ENCODE measurements at regions not wholly inside any gene's neighbourhood (a gene's known extent, or its start where the extent isn't known, plus 50 kb on each side); places are given as distances from the start of the nearest gene placed in this dataset.
"Not testable (repeated sequence)": the region's sequence is repeated elsewhere in the genome, so short reads cannot be mapped to it uniquely, and the experiment has no call there.

- H3K4me3 ChIP-seq (ENCODE audit: low read length), result no peak overlapping the region
- no peak for DNase-seq (ENCODE audit: low read depth, low spot score)
These were observed 983.7 kb downstream of the GATA3 start for GRCh38 chr10:9038146-9038714.

DNA sequence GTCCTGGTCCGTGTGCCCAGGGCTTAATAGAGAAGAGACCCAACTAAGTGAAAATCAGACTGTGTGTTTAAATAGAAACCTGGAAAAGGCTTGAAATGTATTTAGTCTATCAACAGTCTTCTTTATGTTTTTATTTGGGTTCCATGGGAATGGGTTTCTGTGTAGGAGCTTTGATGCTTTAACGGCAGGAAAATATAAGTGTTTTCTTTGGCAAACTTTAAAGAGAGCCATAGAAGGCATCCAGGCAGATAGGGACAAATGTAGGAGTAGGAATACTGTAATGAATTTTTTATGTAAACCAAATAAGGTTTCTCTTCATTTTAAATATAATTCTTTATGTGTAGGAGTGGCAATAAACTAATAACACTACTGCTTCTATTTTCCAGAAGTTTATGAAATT lies 989.0 kb downstream of the GATA3 start:
- no peak for DNase-seq (ENCODE audit: low read depth, low spot score)
- H3K4me3 ChIP-seq (ENCODE audit: low read length), result no peak overlapping the region

GRCh38 chr10:9045311-9045710 lies 990.8 kb downstream of the GATA3 start:
- H3K4me3 ChIP-seq (ENCODE audit: low read length), result no peak overlapping the region
- DNase-seq (ENCODE audit: low read depth, low spot score), result no peak

GRCh38 chr10:9051328-9051974 lies 997.0 kb downstream of the GATA3 start:
- DNase-seq (ENCODE audit: low read depth, low spot score), result no peak

GRCh38 chr10:9052767-9053166 lies 998.3 kb downstream of the GATA3 start:
- DNase-seq (ENCODE audit: low read depth, low spot score), result no peak
- H3K4me3 ChIP-seq (ENCODE audit: low read length), result no peak overlapping the region

More at GRCh38 chr10:9051328-9051974, 997.0 kb downstream of the GATA3 start:
- no peak overlapping the region for H3K4me3 ChIP-seq (ENCODE audit: low read length)

DNA sequence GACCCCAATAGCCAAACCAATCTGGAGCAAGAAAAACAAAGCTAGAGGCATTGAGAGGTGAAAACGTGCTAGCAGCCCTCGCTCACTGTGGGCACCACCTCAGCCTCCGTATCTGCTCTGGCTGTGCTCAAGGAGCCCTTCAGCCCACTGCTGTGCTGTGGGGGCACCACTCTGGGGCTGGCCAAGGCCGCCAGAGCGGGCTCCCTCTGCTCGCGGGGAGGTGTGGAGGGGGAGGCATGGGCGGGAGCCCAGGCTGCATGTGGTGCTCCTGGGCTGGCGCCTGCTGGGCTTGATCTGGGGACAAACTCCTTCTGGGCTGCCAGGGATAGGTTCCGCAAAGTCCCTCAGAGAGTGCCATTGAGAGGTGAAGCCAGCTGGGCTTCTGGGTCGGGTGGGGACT lies 1002.0 kb downstream of the GATA3 start:
- no peak for DNase-seq (ENCODE audit: low read depth, low spot score)
- H3K4me3 ChIP-seq (ENCODE audit: low read length), result no peak overlapping the region

- H3K4me3 ChIP-seq (ENCODE audit: low read length); DNase-seq (ENCODE audit: low read depth, low spot score): not testable (repeated sequence)
These were observed 1002.8 kb downstream of the GATA3 start for GRCh38 chr10:9057293-9057692.

DNA sequence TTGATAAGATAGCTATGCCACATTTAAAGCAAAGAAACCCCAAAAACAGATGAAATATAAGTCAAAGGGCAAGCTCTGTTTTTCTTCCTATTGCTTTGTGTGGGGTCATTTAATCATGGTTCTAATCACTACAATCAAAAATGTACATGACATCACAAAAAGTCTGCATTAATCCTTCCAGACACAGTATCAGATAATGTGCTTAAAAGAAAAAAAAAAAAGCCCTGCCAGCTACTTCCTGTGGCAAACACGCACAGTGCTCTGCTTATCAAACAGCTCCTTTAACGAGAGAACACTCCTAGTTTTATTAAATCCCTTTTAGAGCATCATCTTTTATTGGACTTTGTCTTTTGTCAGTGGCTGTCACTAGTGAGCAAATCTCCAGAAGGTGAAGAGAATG lies 1005.8 kb downstream of the GATA3 start:
- no peak overlapping the region for H3K4me3 ChIP-seq (ENCODE audit: low read length)
- DNase-seq (ENCODE audit: low read depth, low spot score), result no peak

DNA sequence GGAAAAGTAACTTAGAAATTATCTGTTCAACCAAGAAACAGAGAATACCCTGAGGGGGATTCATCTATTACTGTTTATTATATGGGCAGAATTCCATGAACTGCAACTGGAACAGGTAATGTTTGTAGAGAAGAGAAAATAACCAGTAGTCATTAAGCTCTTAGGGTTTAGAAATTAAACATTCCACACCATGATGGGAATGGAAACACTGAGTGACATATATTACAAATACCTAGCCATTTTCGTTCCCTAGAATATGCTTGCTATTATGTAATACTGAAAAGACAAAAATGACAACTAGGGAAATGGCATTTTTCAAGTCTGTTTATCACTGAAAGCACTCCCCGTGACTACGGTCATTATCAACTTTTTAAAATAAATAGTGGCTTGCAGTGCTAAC lies 1007.4 kb downstream of the GATA3 start:
- no peak overlapping the region for H3K4me3 ChIP-seq (ENCODE audit: low read length)
- no peak for DNase-seq (ENCODE audit: low read depth, low spot score)

DNA sequence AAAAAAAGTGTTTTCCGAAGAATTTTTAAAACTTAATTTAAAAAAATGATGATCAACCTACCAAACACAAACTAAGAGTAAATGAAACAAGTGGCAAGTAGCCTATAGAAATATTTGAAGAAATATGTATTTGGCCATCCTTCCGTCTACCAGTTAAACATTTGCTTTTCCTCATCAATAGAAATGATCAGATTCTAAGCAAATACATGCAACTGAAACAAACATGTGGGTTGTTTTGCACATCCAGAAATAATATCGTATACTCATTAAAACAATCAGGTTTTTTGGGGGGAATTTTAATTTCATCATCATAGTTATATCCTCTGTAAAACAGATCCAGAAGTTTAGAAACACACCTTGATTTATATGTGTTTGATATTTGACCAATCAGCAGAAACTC lies 1011.7 kb downstream of the GATA3 start:
- no peak overlapping the region for H3K4me3 ChIP-seq (ENCODE audit: low read length)
- no peak for DNase-seq (ENCODE audit: low read depth, low spot score)

- H3K4me3 ChIP-seq (ENCODE audit: low read length), result no peak overlapping the region
- no peak for DNase-seq (ENCODE audit: low read depth, low spot score)
These were observed 1013.5 kb downstream of the GATA3 start for GRCh38 chr10:9068003-9068402.

DNA sequence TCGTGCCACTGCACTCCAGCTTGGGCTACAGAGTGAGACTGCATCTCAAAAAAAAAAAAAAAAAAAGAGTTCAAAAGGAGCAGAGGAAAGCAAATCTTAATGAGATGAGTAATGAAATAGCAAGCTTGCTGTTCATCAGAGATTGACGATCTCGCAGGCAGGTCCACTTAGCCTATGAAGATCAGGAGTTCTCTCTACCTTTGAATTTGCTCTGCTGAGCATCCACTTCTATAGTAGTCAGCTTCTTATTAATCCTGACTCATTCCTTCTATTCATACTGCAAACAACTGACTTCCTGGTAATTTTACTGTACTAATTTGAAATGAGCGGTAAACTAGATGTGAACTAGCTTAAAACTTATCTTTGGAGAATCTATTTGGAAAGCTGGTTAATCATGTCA lies 1014.6 kb downstream of the GATA3 start:
- H3K4me3 ChIP-seq (ENCODE audit: low read length), result no peak overlapping the region
- no peak for DNase-seq (ENCODE audit: low read depth, low spot score)

- no peak for DNase-seq (ENCODE audit: low read depth, low spot score)
- H3K4me3 ChIP-seq (ENCODE audit: low read length), result no peak overlapping the region
These were observed 1020.9 kb downstream of the GATA3 start for GRCh38 chr10:9075420-9075819.

DNA sequence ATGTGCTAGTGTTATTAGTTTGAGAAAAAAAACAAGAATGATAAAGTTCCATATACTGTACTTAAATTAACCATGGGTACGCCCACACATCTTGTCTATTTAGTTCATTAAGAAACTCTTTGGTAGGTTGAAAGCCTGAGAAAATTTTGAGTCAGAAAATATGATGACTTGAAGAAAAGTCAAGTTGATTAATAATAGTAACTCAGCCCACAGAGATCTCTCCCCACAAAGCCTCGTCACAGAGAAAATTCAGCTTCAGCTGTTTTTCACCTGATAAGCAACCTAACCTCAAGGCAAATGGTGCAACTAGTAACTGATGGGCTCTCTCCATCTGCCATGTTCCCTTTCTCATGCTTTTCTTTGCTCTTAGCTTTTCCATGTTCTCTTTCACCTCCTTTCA lies 1021.6 kb downstream of the GATA3 start:
- H3K4me3 ChIP-seq (ENCODE audit: low read length), result no peak overlapping the region
- no peak for DNase-seq (ENCODE audit: low read depth, low spot score)

DNA sequence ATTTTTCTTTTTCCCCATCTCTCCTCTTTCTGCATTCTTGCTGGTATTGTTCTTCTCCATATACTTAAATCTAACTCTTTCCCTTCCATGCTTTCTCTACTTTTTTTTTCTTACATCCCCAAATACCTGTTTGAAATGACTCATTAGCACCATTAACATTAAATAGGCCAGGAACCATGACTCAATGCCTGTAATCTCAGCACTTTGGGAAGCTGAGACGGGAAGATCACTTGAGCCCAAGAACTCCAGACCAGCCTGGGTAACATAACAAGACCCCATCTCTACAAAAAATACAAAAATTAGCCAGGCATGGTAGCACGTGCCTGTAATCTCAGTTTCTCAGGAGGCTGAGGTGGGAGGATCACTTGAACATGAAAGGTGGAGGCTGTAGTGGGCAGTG lies 1026.8 kb downstream of the GATA3 start:
- no peak overlapping the region for H3K4me3 ChIP-seq (ENCODE audit: low read length)
- no peak for DNase-seq (ENCODE audit: low read depth, low spot score)

DNA sequence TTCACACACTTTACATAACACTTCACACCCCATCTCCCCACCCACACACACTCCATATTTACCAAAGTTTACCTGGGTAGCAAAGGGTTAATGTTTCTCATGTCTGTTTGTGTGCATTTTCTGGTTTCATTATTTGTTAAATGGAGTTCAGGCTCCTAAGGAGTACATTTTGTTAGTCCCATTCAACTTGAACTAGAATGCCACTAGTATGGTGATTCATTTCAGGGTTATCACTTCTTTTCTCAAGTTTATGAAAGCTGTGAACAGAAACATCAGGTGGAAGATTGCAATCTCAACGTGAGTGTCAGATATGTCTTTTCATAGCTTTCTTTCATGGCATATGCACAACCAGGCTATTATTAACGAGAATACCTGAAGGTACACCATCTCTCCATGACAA lies 1027.5 kb downstream of the GATA3 start:
- no peak for DNase-seq (ENCODE audit: low read depth, low spot score)
- no peak overlapping the region for H3K4me3 ChIP-seq (ENCODE audit: low read length)

DNA sequence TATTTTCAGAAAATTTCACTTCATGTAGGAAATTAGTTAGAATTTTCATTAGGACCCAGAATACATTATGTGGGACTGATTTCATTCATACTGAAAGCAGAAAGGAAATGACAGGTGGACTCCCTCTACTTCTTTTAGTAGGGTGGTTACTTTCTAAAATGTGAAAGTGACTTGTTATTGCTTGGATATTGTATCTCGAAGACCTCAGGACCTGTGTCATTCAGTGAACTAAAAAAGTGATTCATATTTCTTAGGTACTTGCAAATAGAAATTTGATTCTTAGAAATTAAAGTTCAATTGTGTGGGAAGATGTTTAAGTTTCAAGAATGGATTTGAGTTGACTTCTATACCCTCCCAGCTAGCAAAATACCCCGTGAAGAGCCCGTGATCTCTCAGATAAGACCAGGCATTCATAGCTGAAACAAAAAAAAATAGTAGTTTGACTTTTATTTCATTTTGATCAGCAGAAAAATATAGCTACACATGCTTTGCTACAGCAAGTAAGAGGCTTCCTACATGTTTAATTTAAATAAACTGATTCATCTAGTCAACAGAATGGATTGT lies 1037.1 kb downstream of the GATA3 start:
- no peak overlapping the region for H3K4me3 ChIP-seq (ENCODE audit: low read length)
- no peak for DNase-seq (ENCODE audit: low read depth, low spot score)

- H3K4me3 ChIP-seq (ENCODE audit: low read length), result no peak overlapping the region
- DNase-seq (ENCODE audit: low read depth, low spot score), result peak; percentile 59
These were observed 1041.8 kb downstream of the GATA3 start for GRCh38 chr10:9096288-9096687.

GRCh38 chr10:9097206-9097990 lies 1042.9 kb downstream of the GATA3 start:
- H3K4me3 ChIP-seq (ENCODE audit: low read length), result no peak overlapping the region
- peak; percentile 41 for DNase-seq (ENCODE audit: low read depth, low spot score)

DNA sequence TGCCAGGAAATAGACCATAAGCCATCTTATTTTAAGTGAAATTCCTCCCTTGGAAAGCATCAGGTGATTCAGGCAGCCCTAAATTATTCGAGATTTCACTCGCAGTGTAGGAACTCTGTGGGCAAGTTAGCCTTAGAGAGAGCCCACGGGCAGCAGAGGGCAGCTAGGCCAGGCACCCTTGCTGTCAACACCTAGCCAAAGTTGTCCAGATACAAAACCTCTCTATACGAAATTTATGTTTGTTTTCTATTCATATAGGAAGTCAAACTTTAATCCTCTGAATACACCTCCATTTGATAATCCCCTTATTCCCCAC lies 1043.5 kb downstream of the GATA3 start:
- no peak overlapping the region for H3K4me3 ChIP-seq (ENCODE audit: low read length)
- no peak for DNase-seq (ENCODE audit: low read depth, low spot score)
